ACHN (cell line): ENCODE measurements at regions not wholly inside any gene's neighbourhood (a gene's known extent, or its start where the extent isn't known, plus 50 kb on each side); places are given as distances from the start of the nearest gene placed in this dataset.

ENCODE experiments used
- DNase-seq: peaks from one replicate; pipeline ENCODE4 v3.0.0-alpha.2; 2015
- in situ Hi-C: cut with HindIII; loops from 2 replicates; pipeline ENCODE4 v1.10.0; 2017; ENCODE audit warnings: low sequenced_read_pairs, low pct_ligation_motif_present, low pct_unique_long_range_greater_than_20kb

DNA sequence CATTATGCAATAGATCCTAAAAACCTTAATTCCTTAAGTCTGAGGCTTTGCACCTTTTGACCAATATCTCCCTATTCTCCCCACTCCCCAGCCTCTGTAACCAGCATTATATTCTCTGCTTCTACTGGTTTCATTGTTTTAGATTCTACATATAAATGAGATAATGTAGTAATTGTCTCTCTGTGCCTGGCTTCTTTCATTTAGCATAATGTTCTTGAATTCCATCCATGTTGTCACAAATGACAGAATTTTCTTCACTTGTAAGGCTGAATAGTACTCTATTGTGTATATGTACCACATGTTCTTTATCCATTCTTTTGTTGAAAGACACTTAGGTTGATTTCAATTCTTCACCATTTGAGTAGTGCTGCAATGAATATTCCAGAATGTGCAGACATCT lies 66.0 kb downstream of the MAGEC1 start:
- no peak for DNase-seq
- in situ Hi-C loops = no loop called here

DNA sequence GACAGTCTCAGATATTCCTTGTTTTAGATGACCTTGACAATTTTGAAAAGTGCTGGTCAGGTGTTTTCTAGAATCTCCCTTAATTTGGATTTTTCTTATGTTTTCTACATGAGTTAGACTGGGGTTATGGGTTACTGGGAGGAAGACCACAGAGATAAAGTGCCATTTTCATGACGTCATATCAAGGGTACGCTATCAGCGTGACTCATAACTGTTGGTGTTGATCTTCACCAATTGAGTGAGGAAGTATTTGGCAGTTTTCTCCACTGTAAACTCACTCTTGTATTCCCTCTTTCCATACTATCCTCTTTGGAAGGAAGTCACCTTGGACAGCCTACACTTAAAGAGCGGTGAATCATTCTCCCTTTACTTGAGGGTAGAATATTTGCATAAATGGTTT lies 56.9 kb downstream of the MAGEC1 start:
- in situ Hi-C loops = no loop called here
- no peak for DNase-seq
